H1 (cell line): ENCODE measurements at regions not wholly inside any gene's neighbourhood (a gene's known extent, or its start where the extent isn't known, plus 50 kb on each side); places are given as distances from the start of the nearest gene placed in this dataset.

Experiments
- BACH1 ChIP-seq: IDR thresholded peaks from 2 replicates; pipeline ENCODE4 v1.6.1; 2012; ENCODE audit warnings: low read length, improper control_type of control experiment
- GABPA ChIP-seq: IDR thresholded peaks from 2 replicates; pipeline ENCODE4 v1.6.1; 2011; ENCODE audit warnings: mild to moderate bottlenecking, low read length, moderate library complexity, borderline replicate concordance; ENCODE audit not compliant: insufficient read depth
- KDM4A ChIP-seq: IDR thresholded peaks from one replicate; pipeline ENCODE4 v1.7.1; 2012; ENCODE audit warnings: low read depth, mild to moderate bottlenecking, moderate library complexity, low read length, inconsistent platforms; ENCODE audit not compliant: severe bottlenecking
- SP2 ChIP-seq: IDR thresholded peaks from 2 replicates; pipeline ENCODE4 v1.6.1; 2012; ENCODE audit warnings: mild to moderate bottlenecking, low read length, inconsistent platforms

DNA sequence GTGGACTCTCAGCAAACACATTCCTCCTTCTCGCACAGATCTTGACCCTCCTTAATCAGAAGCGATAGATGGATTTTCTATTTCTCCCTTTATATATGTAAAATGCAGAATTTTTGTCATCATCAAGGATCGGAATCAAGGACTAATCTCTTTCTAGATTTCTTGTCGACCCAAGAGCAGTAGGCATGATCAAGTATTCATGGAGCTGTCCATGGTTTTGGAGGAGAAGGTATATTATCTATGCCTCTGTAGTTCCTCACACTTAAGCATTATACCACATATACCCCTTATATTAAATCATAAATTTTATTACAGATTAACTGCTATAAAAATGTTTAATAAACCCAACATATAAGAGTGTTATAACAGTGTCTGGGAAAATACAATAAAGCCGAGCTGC, 886.8 kb downstream of the NLGN4X start (continued):
- no peak for TF ChIP-seq SP2
- TF ChIP-seq GABPA = no peak
- TF ChIP-seq KDM4A = no peak
- no peak for TF ChIP-seq BACH1
